GM12873 (cell line): ENCODE measurements at regions not wholly inside any gene's neighbourhood (a gene's known extent, or its start where the extent isn't known, plus 50 kb on each side); places are given as distances from the start of the nearest gene placed in this dataset.

ENCODE experiments used
- CTCF ChIP-seq: IDR thresholded peaks from 2 replicates; pipeline ENCODE4 v1.5.1; 2012; ENCODE audit warnings: low read depth, mild to moderate bottlenecking, moderate library complexity, low read length, control low read depth; ENCODE audit not compliant: insufficient read depth; ENCODE audit errors: missing control alignments

GRCh38 chr6:112939563-112939962, 592.4 kb downstream of the RFPL4B start:
- no peak for TF ChIP-seq CTCF

GRCh38 chr6:112941613-112942012, 594.5 kb downstream of the RFPL4B start:
- TF ChIP-seq CTCF: no peak

- TF ChIP-seq CTCF: no peak
Observed at GRCh38 chr6:112946051-112946450, 598.9 kb downstream of the RFPL4B start.

- TF ChIP-seq CTCF: no peak
Observed at GRCh38 chr6:112947507-112947906, 600.4 kb downstream of the RFPL4B start.

GRCh38 chr6:112951829-112952228, 604.7 kb downstream of the RFPL4B start:
- TF ChIP-seq CTCF: no peak

- no peak for TF ChIP-seq CTCF
Observed at GRCh38 chr6:112956696-112957535, 609.8 kb downstream of the RFPL4B start.

GRCh38 chr6:112957536-112957916, 610.4 kb downstream of the RFPL4B start:
- TF ChIP-seq CTCF: no peak

- no peak for TF ChIP-seq CTCF
Observed at GRCh38 chr6:112967974-112968373, 620.8 kb downstream of the RFPL4B start.
